GM18520 (cell line): ENCODE measurements at regions not wholly inside any gene's neighbourhood (a gene's known extent, or its start where the extent isn't known, plus 50 kb on each side); places are given as distances from the start of the nearest gene placed in this dataset.
A peak's percentile ranks its signal among the peaks of the same experiment; 100 is the strongest.
"Not testable (repeated sequence)": the region's sequence is repeated elsewhere in the genome, so short reads cannot be mapped to it uniquely, and the experiment has no call there.

ENCODE experiments used
- ATAC-seq: cut with Tn5 transposase; IDR thresholded peaks from one replicate; pipeline ENCODE4 v1.9.1; 2021; ENCODE audit not compliant: unreplicated experiment

GRCh38 chr1:242826701-242827336 lies 302.3 kb upstream of the PLD5 start:
- ATAC-seq: no peak

GRCh38 chr1:242824435-242824834 lies 299.9 kb upstream of the PLD5 start:
- no peak for ATAC-seq

GRCh38 chr1:242813490-242814091 lies 289.1 kb upstream of the PLD5 start:
- ATAC-seq: peak; percentile 80

DNA sequence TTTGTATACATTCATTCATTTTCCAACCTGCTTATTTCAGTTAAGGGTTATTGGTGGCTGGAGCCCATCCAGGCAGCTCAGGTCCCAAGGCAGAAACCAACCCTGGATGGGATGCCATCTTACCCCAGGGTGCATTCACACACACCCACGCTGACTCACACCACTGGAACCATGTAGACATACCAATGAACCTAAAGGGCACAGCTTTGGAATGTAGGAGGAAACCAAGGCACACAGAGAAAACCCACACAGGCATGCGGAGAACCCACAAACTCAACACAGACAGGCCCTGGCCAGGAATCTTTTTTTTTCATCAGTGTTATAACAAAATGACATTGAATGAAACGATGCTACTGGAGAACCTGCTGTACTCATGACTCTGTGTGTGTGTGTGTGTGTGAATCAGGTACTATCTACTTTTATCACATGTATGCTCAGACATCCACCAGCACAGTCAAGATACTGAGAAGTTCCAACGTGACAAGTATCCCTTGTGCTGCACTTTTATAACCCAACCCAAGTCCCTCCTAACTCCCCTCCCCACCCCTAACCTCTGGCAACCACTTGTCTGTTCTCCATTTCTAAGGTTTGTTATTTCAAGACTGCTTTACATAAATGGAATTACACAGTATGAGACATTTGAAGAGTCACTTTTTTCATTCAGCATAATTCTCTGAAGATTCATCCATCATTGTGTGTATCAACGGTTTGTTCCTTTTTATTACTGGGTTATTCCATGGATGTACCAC lies 286.8 kb upstream of the PLD5 start:
- no peak for ATAC-seq

DNA sequence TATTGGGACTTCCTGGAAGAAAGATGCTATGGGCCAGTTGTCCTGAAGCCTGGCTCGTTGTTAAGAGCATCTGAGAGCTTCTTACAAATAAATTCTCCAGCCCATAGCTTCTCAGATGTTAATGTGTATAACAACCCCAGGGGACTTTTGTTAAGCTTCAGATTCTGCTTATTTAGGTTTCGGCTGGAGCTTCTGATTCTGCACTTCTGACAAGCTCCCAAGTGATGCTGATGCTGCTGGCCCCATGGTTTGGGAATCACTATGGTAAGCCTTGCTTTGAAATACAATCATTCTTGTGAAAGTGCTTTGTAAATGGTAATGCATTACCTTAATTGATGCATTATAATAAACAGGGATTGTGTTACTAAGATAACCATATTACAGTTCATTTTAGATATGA lies 281.8 kb upstream of the PLD5 start:
- no peak for ATAC-seq

DNA sequence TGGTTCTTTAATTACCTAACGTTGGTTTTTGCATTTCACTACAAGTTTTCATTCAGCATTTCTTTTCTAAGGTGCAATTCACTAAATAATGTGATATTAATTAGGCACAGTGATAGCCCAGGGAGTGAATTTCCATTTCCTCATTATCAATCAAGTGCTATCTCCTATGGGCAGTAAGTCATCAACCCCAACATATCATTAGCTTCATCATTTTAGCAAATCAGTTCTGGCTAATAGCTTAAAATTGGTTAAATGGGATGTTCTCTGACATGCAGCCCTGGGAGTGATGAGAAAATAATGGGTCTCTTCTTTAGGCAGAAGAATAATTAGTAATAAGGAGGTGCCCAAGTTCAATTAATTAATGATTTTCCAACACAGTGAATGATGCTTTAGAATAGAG lies 280.9 kb upstream of the PLD5 start:
- not testable (repeated sequence) for ATAC-seq

GRCh38 chr1:242802973-242803372 lies 278.5 kb upstream of the PLD5 start:
- ATAC-seq: no peak

GRCh38 chr1:242800521-242800920 lies 276.0 kb upstream of the PLD5 start:
- no peak for ATAC-seq

- no peak for ATAC-seq
These were observed 273.4 kb upstream of the PLD5 start for GRCh38 chr1:242797856-242798255.

GRCh38 chr1:242788771-242789170 lies 264.3 kb upstream of the PLD5 start:
- ATAC-seq: peak; percentile 63

GRCh38 chr1:242787968-242788367 lies 263.5 kb upstream of the PLD5 start:
- no peak for ATAC-seq

DNA sequence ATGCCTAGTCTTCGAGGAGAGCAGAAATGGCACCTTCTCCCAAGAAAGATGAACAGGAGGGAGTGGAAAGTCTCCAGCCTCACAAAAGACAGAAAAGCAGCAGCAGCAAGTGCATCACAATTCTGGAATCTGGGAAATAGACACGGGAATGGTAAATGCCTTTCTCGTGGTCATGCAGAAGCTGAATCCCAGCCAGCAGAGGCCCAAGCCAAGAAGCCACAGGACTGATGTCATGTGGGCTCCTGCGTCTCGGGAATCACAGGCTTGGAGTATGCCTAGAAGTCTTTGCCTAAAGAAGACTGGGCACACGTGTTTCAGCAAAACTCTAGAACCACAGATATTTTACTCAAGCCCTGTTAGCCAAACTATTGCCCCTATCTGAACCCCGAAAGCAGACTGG lies 260.3 kb upstream of the PLD5 start:
- ATAC-seq: no peak

- ATAC-seq: no peak
These were observed 259.6 kb upstream of the PLD5 start for GRCh38 chr1:242784084-242784483.

GRCh38 chr1:242774256-242774655 lies 249.8 kb upstream of the PLD5 start:
- no peak for ATAC-seq

DNA sequence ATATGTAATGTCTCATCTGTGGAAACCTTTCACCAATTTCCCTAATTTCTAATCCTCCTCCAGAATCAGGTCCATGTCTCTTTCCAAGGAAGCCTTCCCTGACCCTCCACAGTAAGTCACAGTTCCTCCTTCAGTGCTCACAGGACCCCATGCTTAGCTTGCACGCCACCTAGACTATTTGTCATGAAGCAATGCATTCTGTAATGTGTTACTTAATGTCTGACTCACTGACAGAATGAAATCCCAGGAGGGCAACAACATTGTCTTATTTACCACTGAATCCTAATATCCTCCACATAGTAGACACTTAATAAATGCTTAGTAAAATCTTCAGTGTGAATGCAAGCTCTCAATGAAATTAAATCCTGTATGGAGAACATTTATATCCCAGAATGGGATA lies 245.9 kb upstream of the PLD5 start:
- no peak for ATAC-seq

- no peak for ATAC-seq
These were observed 239.7 kb upstream of the PLD5 start for GRCh38 chr1:242764161-242764560.

DNA sequence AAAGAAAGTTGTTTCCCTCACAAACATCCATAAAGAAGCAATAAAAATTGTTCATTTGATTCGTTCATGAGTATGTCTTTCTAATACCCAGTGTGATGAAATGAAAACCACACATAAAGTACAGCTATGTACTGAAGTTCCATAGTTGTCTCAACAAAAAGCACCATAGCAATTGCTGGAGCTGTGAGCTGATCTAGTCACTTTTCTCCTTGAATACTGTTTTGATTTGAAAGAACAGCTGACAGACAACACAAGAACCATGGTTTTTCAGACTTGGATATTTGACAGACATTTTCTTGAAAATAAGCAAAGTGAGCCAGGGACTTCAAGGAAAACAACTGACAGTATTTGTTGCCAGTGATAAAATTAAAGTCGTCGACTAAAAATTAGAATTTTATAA lies 237.1 kb upstream of the PLD5 start:
- ATAC-seq: no peak

GRCh38 chr1:242754926-242755325 lies 230.4 kb upstream of the PLD5 start:
- no peak for ATAC-seq

- no peak for ATAC-seq
These were observed 229.6 kb upstream of the PLD5 start for GRCh38 chr1:242754125-242754524.

- ATAC-seq: no peak
These were observed 222.7 kb upstream of the PLD5 start for GRCh38 chr1:242747233-242747632.

GRCh38 chr1:242745079-242745478 lies 220.6 kb upstream of the PLD5 start:
- no peak for ATAC-seq

- no peak for ATAC-seq
These were observed 219.7 kb upstream of the PLD5 start for GRCh38 chr1:242743983-242744780.
